GM18511 (cell line): ENCODE measurements at regions not wholly inside any gene's neighbourhood (a gene's known extent, or its start where the extent isn't known, plus 50 kb on each side); places are given as distances from the start of the nearest gene placed in this dataset.

ENCODE experiments used
- ATAC-seq: cut with Tn5 transposase; IDR thresholded peaks from one replicate; pipeline ENCODE4 v1.9.1; 2021; ENCODE audit warnings: mild to moderate bottlenecking, moderate library complexity; ENCODE audit not compliant: unreplicated experiment

DNA sequence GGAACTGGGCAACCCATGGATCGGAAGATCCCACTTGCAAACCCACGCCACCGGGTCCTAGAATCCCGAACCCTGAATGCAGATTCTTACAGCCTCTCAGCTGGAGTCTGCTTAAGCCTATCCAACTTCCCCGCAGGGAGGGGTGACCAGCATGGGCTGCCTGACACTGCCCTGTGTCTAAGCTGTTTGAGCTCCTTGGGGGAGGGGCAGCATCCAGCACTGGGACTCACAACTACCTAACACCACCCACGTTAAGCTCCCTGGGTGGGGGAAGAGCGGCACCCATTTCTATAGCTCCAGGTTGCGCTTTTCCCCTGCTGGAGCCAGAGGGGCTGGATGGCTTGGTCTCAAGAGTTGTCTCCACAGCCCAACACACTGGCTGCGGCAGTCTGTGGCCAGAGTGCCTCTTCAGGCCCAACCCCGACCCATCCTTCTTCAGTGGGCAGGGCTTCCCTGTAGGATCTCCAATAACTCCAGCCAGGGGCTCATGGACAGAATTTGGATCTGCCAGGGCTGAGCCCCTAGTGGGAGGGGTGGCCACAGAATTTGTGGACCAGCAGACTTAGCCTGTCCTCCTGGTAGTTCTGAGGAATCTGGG is 649.2 kb downstream of the TUSC7 start:
- ATAC-seq: no peak

DNA sequence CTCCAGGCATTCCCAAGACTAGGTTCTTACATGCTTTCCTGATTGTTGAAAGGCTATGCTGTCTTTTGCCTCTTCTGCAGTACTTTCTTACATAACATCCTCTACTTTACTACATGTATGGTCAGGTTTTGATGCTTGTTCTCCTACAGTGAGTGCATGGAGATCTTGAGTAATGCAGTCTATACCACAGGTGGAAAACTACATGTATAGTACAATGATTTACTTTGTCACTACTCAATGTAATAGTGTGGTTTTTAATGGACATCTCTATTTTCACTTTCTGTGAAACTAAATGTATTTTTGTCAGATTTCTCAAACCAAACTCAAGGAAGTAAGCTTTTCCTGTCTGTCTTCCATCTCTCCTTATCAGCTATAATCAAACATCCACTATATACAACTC is 657.0 kb downstream of the TUSC7 start:
- ATAC-seq: peak; percentile 85

DNA sequence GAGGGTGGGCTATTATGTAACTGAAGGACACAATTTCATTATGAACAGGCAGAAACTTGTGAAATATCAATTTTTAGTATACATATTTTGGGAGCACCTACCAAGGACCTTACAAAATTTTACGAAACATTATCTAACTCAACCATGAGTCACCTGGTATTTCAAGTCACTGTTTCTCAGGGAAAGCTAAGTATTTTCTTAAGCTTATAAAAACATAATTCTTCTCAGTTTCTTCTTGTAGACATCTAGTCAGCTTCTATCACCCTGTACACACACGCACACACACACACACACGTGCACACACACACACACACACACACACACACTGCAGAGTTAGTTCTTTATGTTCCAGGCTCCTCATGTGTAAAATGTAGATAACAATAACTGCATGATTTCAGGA is 658.3 kb downstream of the TUSC7 start:
- ATAC-seq: no peak

DNA sequence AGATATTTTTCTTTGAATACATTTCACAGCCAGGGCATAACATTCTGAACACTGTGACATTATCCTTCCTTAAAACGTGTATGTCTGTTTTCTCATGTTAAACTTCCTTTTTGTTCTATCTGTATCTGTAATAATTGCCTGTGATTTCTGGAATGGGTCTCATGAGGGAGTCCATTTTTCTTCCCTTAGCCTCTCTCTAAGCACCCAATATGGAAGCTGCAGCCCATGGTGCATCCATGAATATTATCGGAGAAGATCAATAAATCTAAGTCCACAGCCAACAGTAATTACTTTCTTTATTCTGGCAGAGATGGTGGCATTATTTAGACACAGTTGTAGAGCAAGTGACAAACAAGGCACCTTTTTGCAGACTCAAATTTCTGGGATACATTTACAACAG is 671.1 kb downstream of the TUSC7 start:
- no peak for ATAC-seq

DNA sequence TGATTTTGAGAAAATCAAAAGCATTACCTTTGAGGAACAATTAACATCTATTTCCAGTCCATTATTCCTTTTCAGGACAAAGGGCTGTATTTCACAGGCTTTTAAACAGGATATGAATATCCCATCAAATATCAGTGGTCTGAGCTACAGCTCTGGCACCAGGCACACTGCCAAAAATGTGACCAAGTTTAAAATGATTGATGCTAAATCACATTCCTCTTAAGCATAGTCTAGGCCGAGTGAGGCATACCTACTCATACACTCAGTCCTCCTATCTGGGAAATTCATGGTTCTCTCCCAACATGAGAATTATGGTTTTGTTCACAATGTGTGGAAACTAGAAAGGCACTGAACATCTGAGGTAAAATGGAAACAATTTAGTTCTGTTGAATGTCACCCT is 683.5 kb downstream of the TUSC7 start:
- no peak for ATAC-seq

DNA sequence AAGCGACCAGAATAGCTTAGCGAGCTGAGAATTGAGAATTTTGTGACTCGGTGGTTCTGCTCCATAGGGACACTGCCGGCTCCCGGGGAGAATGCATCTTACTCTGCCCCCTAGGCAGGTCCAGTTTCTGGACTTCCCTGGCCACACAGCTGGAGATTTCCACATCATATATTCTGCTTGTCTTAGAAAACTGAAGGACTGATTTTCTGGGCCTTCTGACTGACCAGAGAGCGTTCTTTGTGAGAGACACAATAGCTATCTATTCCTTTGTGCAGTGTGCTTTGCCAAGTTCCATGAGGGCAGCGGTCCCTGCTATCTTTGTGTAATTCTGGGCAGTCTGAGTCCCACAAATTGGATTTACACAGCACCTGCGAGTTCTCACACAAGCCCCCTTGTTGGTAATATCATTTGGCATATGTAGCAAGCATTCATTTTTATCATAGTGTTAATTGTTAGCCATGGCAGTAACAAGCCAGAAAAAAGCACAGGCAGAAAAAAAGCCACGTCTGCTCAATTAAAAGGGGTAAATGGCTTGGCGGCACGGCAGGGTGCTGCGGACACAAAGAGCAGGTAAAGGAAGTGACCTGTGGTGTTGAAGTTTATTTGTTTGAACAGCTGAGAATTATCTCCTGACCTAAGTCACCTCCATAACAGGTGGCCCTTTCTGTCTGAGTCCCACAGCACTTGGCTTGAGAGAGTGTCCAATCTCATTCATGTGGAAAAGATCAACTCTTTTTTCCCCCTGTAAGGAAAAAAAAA is 688.7 kb downstream of the TUSC7 start:
- no peak for ATAC-seq

DNA sequence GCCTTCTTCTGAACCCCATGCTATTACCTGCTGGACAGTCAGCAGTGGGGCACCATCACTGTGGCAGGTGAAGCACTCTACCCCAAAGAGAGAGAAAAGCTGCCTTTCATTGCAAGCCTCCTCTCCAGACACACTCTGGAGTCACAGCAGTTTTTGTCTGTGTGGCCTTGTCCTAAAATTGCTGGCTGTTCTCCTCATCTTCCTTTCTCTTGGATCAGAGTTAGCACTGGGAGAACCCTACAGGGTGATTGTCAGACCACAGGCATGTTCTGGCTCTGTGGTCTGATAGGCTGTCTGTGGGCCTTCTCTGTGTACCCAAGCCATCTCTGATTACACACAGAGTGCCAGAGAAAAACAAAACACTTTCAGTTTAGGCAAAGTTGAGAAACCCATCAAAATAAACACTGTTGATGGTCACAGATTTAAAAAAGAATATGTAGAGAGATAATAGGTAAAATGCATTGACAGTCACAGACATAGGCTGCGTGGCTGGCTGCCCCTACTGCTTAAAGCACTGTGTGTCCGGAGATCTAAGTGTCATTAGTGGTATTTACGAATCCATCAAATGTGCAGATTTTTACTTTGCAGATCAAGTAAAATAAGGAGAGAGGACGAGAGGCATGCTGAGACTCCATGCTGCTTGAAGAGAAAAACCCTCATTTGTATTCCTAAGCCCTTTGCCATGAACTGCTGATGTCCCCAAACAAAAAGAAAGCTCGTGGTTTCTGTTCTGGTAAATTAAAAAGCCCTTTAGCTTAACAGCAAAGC is 689.9 kb downstream of the TUSC7 start:
- no peak for ATAC-seq

DNA sequence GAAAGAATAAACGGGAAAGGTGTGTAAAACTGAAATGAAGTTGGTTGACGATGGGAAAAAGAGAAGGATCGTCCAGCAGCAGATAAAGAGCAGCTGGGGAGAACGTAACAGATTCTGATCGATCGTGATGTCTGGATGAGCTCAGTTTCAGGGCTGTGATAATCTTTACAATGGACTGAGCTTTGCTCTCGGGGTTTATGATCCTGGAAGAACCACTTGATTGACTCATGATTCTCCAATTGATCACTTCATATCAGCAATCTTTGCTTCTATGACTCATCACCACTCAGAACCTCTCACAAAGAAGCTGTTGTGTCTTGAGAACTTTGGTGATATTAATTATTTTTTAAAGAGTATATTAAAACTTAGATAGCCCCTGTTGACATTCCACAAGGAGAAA is 690.7 kb downstream of the TUSC7 start:
- ATAC-seq: no peak

DNA sequence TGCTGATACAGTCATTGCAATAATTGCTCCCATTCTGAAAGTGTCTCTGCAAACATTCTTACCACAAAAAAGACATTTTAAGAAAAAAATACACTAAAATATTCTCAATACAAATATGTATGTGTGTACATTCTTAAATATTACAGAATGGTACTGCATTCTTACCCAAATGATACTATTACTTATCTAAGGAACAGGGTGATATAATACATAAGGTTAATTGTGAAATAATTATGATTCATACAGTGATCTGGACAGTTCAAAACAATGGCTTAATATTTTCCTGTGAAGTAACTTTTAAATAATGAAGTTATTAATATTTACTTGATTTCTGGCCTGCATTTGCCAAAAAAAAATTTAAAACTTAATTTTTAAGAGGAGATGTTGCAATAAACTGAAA is 694.6 kb downstream of the TUSC7 start:
- ATAC-seq: no peak

DNA sequence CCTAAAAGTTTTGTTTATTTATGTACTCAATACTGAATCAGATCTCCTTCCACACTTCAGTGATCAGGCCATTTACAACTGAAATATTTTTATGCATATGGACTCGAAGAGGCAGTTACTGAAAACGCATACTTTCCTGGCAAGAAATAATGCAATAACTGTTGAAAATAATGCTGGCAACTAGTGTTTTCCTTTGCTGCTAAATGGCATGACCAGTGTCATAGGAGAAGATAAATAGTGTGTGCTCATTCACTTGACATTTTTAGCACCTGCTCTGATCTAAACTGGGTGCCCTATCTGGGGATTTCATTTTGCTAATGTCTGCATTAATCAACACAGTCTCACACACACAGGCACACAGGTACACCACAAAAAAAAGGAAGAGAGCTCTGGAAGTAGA is 695.2 kb downstream of the TUSC7 start:
- no peak for ATAC-seq

DNA sequence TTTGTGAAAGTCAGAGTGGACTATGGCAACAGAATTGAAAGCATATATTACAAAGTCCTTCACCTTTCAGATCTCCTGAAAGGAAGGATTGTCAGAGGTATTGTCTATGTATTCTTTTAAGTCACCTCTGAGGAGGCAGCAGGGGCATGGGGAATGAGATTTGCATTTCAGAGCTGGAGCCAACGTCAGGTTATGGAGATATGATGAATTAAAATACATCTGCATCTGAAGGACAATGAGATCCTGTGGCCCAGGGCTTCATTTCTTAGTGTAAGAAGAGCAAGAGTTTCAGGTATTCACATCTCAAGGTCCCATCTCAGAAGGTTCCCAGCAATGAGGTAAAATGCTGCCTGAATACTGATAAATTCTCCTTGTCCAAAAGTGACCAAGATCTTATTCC is 695.8 kb downstream of the TUSC7 start:
- no peak for ATAC-seq

DNA sequence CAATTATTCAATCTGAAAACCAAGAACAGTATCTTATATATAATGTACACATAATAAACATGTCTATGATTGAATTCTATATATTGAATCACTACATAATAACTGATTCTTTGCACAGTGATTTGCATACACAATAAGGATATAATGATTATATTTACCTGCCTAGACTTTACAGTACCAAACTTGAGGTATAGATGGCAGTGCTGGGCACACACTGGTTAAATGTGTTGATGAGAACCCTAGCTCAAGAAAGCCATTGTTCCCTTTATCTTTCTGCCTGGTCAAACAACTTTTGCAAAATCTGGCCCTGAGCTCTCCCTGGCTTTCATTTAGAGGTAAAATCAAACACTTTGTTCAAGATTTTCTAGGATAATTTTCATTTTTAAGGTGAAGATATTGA is 697.7 kb downstream of the TUSC7 start:
- ATAC-seq: peak; percentile 85

DNA sequence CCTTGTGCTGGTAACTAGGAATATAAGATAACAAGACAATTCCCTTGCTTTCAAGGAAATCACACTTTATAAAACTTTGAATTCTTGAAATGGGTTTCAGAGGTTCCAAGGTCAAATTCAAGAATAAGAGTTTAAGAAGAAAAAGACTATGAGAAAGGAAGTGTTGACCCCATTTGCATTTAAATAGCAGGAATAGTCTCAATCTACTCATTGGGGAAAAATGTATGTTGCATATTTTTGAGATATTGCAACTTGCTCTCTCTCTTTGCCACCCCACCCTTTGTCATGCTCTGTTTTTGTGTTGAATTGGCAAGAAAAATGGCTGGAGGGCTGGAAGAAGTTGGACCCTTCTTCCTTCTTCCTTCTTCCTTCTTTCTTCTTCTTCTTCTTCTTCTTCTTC is 699.2 kb downstream of the TUSC7 start:
- ATAC-seq: no peak

DNA sequence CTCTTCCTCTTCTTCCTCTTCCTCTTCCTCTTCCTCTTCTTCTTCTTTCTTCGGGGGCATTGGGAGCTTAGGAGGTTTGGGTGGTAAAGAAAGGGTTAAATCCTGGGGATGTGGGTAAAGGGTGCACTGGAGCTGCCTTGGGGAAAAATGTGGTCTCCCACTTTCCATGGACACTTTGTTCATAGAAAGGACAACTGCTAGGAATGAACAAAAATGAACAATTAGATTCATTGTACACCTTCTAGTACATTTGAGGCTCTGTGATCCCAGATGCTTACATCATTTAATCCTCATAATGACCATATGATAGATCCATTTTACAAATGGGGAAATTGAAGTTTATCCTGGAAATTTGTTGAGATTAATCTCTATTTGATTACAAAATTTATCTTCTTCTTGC is 699.7 kb downstream of the TUSC7 start:
- ATAC-seq: no peak

DNA sequence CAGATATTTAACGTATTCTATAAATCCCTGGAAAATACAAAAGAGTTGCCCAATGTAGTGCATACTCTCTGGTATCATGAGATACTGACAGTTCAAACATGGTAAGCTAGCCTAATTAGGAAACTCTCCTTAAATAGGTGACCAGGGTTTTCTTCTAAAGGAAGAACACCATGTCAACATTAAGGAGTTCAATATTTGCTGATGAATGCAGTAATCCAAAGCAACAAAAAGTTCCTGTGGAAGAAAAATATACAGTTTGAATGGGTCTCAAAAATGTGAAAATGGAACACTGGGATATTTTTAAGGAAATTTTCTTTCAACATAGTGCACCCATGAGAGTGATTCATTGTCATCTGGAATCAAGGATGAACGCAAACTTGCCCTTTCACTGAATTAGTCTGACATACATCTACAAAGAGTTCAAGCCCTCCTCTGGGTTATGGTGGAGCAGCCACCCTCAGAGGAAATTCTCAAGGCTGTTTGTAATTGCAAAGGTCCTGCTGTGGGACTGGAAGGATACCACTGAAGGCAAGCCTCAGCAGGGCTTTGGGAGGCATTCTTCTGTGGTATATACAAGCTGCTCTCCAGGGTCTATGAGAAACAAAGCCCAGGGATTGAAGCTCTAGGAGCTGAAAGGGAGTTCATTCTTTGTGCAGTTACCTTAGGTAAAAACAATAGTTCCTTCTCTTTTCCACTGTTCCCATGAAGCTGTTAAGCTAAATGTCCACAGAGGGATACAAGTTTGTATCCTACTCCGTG is 700.3 kb downstream of the TUSC7 start:
- no peak for ATAC-seq

DNA sequence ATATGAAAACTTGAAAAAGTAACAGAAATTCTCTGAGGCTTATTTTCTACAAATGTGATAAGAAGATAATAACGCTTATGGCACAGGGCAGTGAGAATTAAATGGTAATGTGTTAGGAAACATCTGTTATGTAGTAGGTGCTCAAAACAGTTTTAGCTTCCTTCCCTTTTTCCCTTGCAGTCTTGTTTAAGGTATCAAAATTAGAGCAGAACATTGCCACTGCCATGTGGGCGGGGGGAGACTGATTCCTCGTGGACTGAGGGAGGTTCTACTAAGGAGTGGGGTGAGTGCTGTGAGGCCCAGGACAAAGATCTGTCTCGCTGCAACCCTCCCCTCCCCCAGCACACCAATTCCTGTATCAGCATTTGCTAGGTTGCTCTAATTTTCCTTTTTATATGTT is 702.4 kb downstream of the TUSC7 start:
- no peak for ATAC-seq

DNA sequence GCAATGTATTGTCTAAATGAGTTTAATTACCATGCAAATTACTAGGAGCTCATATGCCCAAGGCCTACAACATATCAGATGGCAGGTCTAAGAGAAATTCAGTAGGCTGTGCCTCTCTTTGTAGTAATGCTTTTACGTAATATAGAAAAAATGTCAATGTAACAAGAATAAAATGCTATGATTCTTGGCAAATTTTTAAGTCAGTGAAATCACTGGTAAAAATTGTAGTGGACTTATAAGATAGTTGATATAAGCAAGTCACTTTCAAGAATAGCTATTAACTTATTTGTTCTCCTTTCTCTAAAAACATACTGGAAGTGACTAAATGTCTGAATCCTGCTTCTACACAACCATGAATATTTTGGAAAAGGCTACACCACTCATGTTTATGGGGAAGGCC is 707.8 kb downstream of the TUSC7 start:
- ATAC-seq: no peak

DNA sequence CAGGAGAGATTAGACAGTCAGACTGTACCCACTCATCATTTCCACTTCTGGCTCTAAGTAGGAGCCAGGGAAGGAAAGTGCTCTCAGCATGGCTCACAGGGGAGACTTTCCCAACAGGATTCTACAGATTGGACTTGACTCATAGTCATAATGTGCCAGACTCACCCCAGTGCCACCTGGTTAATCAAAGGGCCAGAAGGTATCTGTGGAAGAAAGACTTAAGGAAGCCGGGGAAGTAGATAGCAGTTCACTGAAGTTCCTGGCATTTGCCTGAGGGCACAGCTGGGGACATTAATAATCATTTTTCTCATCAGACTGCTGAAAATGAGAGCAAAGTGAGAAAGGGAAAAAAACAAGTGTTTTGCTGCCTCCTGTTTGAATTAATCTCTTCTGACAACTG is 717.5 kb downstream of the TUSC7 start:
- ATAC-seq: no peak

DNA sequence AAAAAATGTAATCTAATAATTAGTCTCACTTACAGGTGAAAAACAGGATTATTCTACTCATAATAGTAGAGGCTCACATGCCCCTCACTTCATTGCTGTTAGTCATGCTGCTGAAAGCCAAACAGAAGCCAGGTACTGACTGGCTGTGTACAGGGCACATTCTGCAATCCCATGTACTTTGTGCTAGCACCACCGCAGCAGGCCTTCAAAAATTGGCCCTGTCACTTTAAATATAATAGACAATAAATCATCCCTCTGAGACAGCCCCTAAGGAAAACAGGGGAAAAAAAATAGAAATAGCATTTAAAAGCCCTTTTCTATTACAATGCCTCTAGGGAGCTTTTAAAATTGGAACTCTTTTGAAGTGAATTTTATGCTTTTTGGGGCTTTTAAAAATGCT is 723.8 kb downstream of the TUSC7 start:
- ATAC-seq: no peak

DNA sequence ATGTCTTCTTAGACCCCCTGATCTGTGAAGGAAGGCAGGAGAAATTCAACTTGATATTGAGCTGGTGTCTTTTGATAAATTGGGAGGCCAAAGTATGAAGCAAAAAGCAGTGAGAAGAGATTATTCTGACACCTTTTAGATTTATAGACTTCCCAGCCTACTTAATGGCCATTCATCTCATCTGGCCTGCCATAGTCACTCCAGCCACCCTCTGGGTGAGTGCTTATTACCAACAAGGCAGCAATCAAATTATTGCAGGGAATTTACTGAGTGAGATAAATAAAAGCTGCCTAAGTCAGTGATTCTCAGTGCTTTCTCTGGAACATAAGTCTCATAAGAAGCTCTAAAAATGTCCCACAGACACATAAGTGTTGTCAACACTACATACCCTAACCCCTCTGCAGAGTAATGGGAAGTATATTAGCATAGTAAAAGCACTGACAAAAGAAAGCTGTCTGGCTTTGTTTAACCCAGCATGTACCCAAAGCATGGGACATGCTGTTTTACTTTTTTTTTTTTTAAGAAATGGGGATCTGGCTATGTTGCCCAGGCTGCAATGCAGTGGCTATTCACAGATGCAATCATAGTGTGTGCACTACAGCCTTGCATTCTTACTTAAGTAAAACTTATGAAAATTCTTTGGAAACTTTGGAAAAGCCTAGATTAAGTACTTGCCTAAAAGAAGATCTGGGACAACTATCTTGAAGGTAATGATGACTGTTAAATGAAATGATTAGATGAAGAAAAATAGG is 725.3 kb downstream of the TUSC7 start:
- ATAC-seq: no peak

DNA sequence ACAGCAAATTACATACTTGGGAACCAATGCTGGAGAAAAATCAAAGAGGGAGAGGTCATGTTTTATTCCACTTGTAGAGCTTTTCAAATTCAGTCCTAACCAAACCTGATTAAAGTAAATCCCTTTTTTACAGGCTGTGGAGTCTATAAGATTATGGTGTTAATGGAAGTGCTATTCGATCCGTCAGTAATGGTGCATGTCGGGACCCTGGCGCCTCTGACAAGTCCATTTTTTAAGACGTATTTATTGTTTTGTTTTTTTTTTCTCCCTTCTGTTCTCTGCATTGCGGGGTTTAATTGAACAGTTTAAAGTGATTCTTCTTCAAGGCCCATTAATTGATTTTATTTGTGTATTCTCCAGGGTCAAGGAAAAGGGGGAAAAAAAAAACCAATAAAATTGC is 725.9 kb downstream of the TUSC7 start:
- no peak for ATAC-seq
